ENCODE measurements at regions not wholly inside any gene's neighbourhood (a gene's known extent, or its start where the extent isn't known, plus 50 kb on each side); places are given as distances from the start of the nearest gene placed in this dataset.

DNA sequence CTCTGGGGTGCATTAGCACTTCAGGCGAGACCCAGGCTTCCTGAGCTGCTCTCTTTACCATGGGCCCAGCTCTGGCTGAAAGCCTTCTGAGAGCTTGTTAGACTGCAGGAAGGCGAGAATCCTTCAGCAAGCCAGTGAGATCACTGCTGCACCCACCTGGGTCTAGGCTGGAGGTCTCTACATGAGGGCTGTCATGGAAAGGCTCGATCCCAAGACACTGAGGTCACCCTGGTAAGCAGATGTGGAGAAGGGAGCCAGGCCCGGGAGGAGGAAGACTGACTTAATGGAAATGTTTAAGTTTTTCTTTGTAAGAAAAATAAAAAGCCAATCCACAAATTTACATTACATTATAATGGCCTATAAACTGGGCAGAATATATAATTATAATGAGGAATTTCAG, 684.5 kb downstream of the TNS3 start:
- TF ChIP-seq EZH2 (IDR thresholded peaks at IDR 0.05) = no peak
- no peak for TF ChIP-seq CTCF (IDR thresholded peaks at IDR 0.05)
- no peak for TF ChIP-seq EZH2phosphoT487 (IDR thresholded peaks at IDR 0.05)
